Motor neuron (in vitro differentiated cells): ENCODE measurements at regions not wholly inside any gene's neighbourhood (a gene's known extent, or its start where the extent isn't known, plus 50 kb on each side); places are given as distances from the start of the nearest gene placed in this dataset.

Source experiments
- ATAC-seq, 8 experiments: fragments of 200-7000 bp; cut with Tn5 transposase; replicated peaks in 6 of 8; 2 replicates each; pipeline ENCODE4 v1.8.0; 2021; ENCODE audit warnings: mild to moderate bottlenecking in 8 of 8, moderate library complexity in 8 of 8
- H3K27ac ChIP-seq, 2 donors: fragments of 250-450 bp; sonication (Bioruptor Pico); 2 replicates each; pipeline ENCODE4 v1.9.0; 2021; ENCODE audit warnings: antibody characterized with exemption in 2 of 2, mild to moderate bottlenecking in 2 of 2, moderate library complexity in 1 of 2
- H3K4me1 ChIP-seq, 2 donors: fragments of 250-450 bp; sonication (Bioruptor Pico); replicated peaks in 1 of 2; 2 replicates each; pipeline ENCODE4 v1.6.1; 2021; ENCODE audit warnings: antibody characterized with exemption in 2 of 2, mild to moderate bottlenecking in 2 of 2, moderate library complexity in 1 of 2
- H3K4me3 ChIP-seq, 5 donors: fragments of 250-450 bp; sonication (Bioruptor Pico); 2 replicates each; pipeline ENCODE4 v1.9.0; 2021; ENCODE audit warnings: antibody characterized with exemption in 5 of 5, mild to moderate bottlenecking in 5 of 5, moderate library complexity in 4 of 5
- WGBS, 10 experiments: fragments of 450-650 bp; shearing (Covaris generic); methylation state at CpG; one replicate each; pipeline ENCODE4 v1.0.0; 2022; 5-methylcytosine and 5-hydroxymethylcytosine counted together
- in situ Hi-C, 9 experiments: fragments of 400-800 bp; cut with MboI; loops; one replicate each; pipeline ENCODE4 v1.15.0; 2021; ENCODE audit warnings: low sequenced_read_pairs in 9 of 9, low pct_unique_long_range_greater_than_20kb in 2 of 9; ENCODE audit not compliant: unreplicated experiment in 9 of 9

DNA sequence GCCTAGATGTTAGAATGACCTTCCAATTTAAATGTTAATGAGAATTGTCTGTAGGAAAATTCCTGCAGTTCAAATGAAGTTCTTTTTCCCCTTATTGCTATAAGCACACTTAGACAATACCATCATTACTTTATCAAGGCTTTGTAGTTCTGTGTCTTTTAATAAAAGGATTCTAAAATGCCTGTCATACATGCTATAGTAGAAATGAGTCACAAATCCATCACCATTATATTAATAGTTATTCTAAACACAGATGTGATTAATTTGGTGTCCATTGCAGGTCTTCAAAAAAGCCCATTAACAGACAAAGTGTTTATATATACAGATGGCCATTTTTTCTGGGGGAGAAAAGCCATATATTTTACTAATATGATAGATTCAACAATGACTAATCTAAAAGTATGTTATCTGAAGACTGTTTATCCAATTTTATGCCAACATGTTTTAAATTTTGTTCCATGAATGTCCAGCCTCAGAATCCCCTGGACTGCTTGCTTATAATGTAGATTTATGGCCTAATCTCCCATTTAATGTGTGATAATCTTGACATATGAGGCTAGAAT lies 1678.3 kb upstream of the PCDH20 start:
- peak in 5 of 8 experiments; percentile 55 to 84 (median 60) for ATAC-seq
- H3K4me3 ChIP-seq = no peak overlapping the region
- peaks cover 0 to 4% of the 10 kb centered on the region in 2 donors for H3K4me1 ChIP-seq
- in situ Hi-C loops = no loop called here
- no peak overlapping the region for H3K27ac ChIP-seq

DNA sequence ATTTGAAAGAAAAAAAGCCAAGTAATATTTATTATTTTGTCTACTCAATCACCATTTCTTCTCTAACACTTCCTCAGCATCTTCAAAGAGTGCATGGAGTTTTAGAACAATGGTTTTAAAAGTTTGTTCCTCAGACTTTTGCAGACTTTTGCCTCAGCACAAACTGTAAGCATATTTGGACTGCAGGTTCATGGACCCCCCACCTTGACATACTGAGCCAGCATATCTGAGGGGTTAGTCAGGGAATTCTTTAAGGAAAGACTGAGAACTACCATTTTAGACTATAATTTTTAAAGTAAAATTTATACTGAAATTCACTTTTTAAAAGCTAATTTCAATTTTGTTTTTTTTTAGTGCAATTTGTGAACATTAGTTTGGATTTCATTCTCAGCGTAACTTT lies 1676.8 kb upstream of the PCDH20 start:
- Histone ChIP-seq H3K27ac (no peak overlapping the region), H3K4me3 (no peak overlapping the region), H3K4me1 (peaks cover 0 to 4% of the 10 kb centered on the region in 2 donors)
- ATAC-seq = no peak
- WGBS, 10 experiments = 90 to 100% (median 100%) methylated on average over 1 of the region's 1 CpG; no CpG with 5 or more reads in 1 of the 10 experiments
- in situ Hi-C loops = no loop called here

DNA sequence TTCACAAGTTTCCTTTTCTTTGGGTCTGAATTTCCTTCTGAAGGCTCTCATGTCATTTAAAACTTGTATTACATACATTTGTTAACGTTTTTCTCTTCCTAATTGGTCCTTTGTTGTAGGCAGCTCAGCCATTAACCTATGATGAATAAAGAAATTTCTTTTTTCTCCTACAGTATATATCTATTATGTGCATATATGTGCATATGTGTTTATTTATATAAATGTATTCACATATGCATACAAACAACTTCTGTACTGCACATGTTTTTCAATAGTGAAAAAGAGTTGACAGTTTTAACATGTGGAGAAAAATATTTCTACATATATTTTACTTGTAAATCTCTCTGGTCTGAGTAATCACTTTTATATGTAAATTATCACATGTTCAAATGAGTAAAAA lies 1674.9 kb upstream of the PCDH20 start:
- WGBS, 10 experiments = 0 to 80% (median 32%) methylated on average over 1 of the region's 1 CpG; no CpG with 5 or more reads in 2 of the 10 experiments
- no peak overlapping the region for H3K27ac ChIP-seq
- no peak overlapping the region for H3K4me3 ChIP-seq
- in situ Hi-C loops = no loop called here
- peak in 3 of 8 experiments; percentile 23 to 91 (median 67) for ATAC-seq
- H3K4me1 ChIP-seq = peaks cover 0 to 4% of the 10 kb centered on the region in 2 donors

DNA sequence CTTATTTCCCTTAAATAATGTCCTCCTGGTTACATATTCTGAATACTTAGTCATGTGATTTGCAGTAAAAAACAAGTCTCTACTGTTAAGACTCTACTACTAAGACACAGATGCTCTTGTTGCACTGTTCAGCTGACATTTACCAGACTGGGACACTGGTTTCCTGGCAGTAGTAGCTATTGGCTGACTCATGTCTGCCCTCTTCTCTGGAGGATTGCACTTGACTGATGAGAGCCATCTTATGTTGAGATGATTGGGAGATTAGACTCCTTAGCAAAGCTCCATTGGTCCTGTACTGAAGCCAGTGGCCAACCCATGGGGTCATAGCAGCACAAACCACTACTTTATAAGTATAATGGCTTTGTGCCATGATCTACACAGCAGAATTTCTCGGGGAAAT lies 1672.6 kb upstream of the PCDH20 start:
- Histone ChIP-seq H3K4me1 (no peaks in the 10 kb centered on the region), H3K4me3 (no peak overlapping the region), H3K27ac (no peak overlapping the region)
- peak in 1 of 8 experiments; percentile 32 for ATAC-seq
- in situ Hi-C loops = no loop called here
- WGBS, 10 experiments = 0 to 100% (median 85%) methylated on average over 1 of the region's 1 CpG; no CpG with 5 or more reads in 4 of the 10 experiments

DNA sequence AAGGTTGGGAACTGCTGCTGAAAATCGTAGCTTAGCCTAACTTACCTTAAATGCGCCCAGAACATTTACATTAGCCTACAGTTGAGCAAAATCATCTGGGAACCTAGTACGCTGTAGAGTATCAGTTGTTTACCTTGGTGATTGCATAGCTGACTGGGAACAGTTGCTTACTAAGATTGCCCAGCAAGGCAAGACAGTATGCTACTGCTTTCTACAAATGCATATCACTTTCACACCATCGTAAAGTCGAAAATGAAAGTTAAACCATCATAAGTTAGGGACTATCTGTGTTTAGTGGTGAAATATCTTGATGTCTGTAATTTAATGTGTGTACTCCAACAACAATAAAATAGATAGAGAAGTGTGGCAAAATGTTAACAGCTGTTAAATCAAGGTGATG lies 1670.6 kb upstream of the PCDH20 start:
- Histone ChIP-seq H3K4me3 (no peak overlapping the region), H3K4me1 (no peaks in the 10 kb centered on the region), H3K27ac (no peak overlapping the region)
- 13 to 100% (median 84%) methylated on average over 1 to 5 of the region's 5 CpGs; no CpG with 5 or more reads in 1 of the 10 experiments for WGBS, 10 experiments
- ATAC-seq = no peak
- in situ Hi-C loops = no loop called here

DNA sequence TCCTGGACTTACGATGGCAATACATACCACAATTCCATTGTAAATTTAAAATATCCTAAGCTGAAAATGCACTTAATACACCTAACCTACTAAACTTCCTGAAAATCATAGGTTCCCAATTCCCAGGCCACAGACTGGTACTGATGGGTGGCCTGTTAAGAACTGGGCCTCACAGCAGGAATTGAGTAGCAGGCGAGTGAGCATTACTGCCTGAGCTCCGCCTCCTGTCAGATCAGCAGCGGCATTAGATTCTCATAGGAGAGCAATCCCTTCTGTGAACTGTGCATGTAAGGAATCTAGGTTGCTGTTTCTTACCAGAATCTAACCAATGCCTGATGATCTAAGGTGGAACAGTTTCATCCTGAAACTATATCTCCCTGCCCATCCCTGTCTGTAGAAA lies 1670.2 kb upstream of the PCDH20 start:
- no peak overlapping the region for H3K4me3 ChIP-seq
- 13 to 100% (median 78%) methylated on average over 1 to 4 of the region's 4 CpGs; no CpG with 5 or more reads in 2 of the 10 experiments for WGBS, 10 experiments
- H3K4me1 ChIP-seq = no peaks in the 10 kb centered on the region
- in situ Hi-C loops = no loop called here
- H3K27ac ChIP-seq = no peak overlapping the region
- ATAC-seq = no peak

DNA sequence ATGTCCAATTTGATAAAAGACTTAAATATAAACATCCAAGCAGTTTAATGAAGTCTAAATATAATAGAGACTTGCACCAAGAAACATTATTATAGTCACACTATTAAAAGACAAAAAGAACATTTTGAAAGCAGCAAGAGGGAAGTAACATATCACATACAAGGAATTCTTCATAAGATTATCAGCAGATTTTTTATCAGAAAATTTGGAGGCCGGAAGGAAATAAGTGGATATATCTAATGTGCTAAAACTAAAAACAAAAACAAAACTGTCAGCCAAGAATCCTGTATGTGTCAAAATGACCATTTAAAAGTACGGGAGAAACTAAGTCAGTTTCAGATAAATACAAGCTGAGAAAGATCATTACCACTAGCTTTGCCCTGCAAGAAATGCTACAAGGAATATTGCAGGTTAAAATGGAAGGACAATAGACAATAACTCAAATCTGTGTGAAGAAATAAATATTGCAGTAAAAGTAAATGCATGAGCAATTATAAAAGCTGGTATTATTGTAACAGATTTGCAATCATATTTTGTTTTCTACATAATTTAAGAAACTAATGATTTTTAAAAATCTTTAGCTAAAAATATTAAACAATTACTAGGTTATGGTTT lies 1665.9 kb upstream of the PCDH20 start:
- no peak for ATAC-seq
- 25 to 100% (median 81%) methylated on average over 1 to 2 of the region's 2 CpGs for WGBS, 10 experiments
- in situ Hi-C loops = no loop called here
- no peak overlapping the region for H3K27ac ChIP-seq
- H3K4me3 ChIP-seq = no peak overlapping the region
- no peaks in the 10 kb centered on the region for H3K4me1 ChIP-seq

DNA sequence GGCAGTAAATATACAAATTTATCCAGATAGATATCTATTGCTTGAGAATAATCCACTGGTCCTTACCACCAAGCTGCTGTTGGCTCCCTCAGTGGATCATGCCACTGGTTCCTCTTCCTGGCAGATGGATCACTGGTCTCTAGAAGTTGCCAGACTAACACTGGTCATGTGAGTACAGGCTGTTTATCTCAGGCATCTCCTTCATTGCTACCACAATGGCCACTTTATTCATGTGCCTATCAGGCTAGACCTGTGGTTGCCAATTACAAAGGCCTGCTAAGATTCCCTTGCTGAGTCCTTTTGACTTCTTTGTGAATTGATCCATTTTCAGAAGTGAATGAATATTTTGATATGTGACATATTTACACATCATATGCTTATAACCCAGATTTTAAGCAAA lies 1659.5 kb upstream of the PCDH20 start:
- Histone ChIP-seq H3K4me1 (no peaks in the 10 kb centered on the region), H3K27ac (no peak overlapping the region), H3K4me3 (no peak overlapping the region)
- ATAC-seq = no peak
- in situ Hi-C loops = no loop called here

DNA sequence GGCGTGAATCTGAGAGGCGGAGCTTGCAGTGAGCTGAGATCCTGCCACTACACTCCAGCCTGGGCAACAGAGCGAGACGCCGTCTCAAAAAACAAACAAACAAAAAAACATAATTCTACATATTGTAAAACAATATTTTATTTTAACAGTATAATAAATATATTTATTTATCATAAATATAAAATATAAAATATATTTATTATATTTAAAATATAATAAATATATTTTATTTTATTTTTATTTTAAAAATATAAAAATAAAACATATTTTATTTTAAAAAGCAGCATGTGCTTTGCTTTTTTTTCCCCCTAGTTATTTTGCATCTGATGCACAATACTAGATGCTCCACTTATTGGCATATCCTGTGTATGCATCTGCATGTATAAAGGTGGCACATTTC lies 1634.6 kb upstream of the PCDH20 start:
- ATAC-seq = no peak
- in situ Hi-C loops = no loop called here
- H3K4me1 ChIP-seq = no peaks in the 10 kb centered on the region
- no peak overlapping the region for H3K27ac ChIP-seq
- H3K4me3 ChIP-seq = no peak overlapping the region
- WGBS, 10 experiments = 70 to 100% (median 95%) methylated on average over 1 to 5 of the region's 5 CpGs; no CpG with 5 or more reads in 1 of the 10 experiments

DNA sequence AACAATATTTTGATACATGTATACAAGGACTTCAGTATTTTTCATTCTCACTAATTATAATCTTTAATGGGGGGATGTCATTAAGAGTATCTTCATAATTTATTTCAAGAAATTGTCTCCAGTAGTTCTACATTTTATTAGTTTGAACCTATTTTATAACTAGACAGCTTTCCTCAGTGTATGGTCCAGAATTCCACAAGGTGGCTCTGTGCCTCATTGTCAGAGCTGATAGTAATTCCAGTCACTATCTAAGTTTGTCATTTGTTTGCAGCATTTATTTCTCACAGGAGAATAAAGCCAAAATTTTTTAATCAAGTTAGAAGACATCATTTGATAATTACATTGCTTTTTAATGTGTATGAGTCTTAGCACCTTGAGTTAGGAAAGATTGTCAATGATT lies 1633.0 kb upstream of the PCDH20 start:
- H3K27ac ChIP-seq = no peak overlapping the region
- H3K4me1 ChIP-seq = peaks cover 0 to 4% of the 10 kb centered on the region in 2 donors
- ATAC-seq = no peak
- H3K4me3 ChIP-seq = no peak overlapping the region
- in situ Hi-C loops = no loop called here

DNA sequence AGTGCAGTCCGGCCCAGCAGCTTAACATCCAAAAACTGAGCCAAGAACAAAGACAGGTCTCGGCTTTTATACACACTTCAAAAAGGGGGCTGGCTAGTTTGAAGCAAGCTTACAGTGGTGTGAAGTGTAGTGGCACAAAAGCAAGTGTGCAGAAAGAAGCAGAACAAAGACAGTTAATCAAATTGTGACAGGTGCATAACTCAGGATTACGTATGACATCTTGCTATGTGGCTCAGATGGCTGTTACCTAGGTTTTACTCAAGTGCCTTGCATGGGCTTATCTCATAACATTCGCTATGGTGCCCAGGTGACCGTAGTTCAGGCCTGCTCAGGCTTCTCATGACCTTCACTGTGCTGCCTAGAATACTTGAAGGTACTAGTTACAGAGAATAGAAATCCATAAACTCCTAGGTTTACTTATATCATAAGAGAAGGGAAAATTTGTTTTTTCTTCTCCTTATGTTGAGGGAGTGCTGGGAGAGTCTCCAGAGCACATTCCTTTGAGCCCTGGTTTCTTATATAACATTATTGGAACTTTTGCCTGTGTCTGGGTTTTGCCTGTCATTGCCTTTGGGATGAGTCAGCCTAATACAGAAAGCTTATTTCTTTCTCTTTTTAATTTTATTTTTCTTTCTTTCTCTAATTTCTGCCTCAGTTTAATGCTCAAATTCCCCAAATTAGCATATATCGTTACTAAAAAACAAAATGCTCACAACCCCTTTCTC lies 1629.1 kb upstream of the PCDH20 start:
- WGBS, 10 experiments = 15 to 74% (median 66%) methylated on average over 2 to 6 of the region's 6 CpGs; no CpG with 5 or more reads in 1 of the 10 experiments
- ATAC-seq = peak in 5 of 8 experiments; percentile 16 to 94 (median 50)
- no peak overlapping the region for H3K4me3 ChIP-seq

DNA sequence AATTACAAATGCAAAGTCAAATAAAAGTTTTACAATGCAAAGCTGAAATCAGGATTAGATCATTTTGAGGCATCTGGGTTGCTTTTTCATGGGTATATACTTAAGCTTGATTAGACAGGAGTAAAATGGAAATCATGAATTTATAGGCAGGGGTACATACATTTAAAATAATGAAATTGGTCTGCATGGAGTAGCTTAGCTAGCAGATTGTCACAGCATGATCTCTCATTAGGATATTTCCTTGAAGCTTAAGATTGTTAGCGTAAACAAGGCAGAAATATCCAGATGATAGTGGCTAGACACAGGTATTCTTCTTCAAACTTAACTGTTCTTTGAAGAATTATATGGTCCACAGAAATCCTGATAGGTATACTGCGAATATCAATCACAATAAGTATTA lies 1627.0 kb upstream of the PCDH20 start:
- Histone ChIP-seq H3K4me3 (no peak overlapping the region), H3K27ac (no peak overlapping the region), H3K4me1 (peaks cover 0 to 4% of the 10 kb centered on the region in 2 donors)
- ATAC-seq = no peak
- in situ Hi-C loops = no loop called here
- 0 to 60% (median 35%) methylated on average over 2 of the region's 2 CpGs for WGBS, 10 experiments

More for the DNA sequence above, 1629.1 kb upstream of the PCDH20 start:
- in situ Hi-C loops = no loop called here
- H3K4me1 ChIP-seq = peaks cover 0 to 4% of the 10 kb centered on the region in 2 donors
- H3K27ac ChIP-seq = no peak overlapping the region

DNA sequence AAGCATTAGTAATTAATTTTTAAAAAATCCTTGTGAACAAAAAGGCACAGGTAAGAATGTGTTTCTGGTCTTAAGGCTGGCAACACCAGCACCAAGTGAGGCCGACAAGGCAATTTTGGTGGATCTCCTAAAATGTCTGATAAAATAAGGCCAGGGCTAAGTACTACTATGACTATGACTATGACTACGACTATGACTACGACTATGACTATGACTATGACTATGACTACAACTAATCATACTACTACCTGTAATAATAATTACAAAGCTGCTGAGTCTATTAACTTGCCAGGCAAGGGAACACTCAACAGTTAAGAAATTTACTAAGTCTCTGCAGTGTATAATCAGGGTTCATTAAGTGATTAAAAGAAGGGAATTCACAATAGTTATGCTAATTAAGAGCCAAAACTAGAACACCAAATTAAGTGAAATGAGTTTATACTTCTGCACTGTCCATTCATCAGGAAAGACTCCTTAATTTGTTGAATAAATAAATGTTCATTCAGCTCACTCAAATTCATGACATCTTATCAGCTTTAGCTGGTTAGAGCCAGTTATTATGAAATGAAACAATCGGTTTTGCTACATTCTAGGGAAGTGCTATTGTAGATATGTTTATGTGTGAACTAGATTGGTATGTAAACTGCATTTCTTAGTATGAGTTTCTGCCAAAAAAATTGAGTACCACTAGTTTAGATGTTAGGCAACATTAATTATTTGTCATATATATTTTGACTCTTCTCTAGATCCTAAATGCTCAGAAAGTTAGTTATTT lies 1626.2 kb upstream of the PCDH20 start:
- Histone ChIP-seq H3K4me1 (peaks cover 0 to 4% of the 10 kb centered on the region in 2 donors), H3K27ac (no peak overlapping the region), H3K4me3 (no peak overlapping the region)
- in situ Hi-C loops = no loop called here
- 0 to 100% (median 68%) methylated on average over 1 to 4 of the region's 4 CpGs for WGBS, 10 experiments
- no peak for ATAC-seq
